ENCODE measurements at regions not wholly inside any gene's neighbourhood (a gene's known extent, or its start where the extent isn't known, plus 50 kb on each side); places are given as distances from the start of the nearest gene placed in this dataset.

GRCh38 chr3:115281697-115282675 lies 134.9 kb upstream of the ZBTB20 start:
- no peak for DNase-seq (ENCODE audit: low spot score)
- TF ChIP-seq EZH2 (IDR thresholded peaks at IDR 0.05; ENCODE audit: borderline replicate concordance, low read depth, low read length, poor library complexity, severe bottlenecking): no peak
- TF ChIP-seq, protein P1, sequence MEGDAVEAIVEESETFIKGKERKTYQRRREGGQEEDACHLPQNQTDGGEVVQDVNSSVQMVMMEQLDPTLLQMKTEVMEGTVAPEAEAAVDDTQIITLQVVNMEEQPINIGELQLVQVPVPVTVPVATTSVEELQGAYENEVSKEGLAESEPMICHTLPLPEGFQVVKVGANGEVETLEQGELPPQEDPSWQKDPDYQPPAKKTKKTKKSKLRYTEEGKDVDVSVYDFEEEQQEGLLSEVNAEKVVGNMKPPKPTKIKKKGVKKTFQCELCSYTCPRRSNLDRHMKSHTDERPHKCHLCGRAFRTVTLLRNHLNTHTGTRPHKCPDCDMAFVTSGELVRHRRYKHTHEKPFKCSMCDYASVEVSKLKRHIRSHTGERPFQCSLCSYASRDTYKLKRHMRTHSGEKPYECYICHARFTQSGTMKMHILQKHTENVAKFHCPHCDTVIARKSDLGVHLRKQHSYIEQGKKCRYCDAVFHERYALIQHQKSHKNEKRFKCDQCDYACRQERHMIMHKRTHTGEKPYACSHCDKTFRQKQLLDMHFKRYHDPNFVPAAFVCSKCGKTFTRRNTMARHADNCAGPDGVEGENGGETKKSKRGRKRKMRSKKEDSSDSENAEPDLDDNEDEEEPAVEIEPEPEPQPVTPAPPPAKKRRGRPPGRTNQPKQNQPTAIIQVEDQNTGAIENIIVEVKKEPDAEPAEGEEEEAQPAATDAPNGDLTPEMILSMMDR (conservative IDR thresholded peaks at IDR 0.05; ENCODE audit: low read depth, low read length): no peak
- ChIA-PET CTCF (no interaction called here), POLR2A (ENCODE audit: low non-redundant PET) (no interaction called here)
- Histone ChIP-seq H3K27ac (ENCODE audit: low read depth, low read length, poor library complexity, severe bottlenecking) (no peak overlapping the region), H3K9me3 (ENCODE audit: low read depth, low read length, poor library complexity, severe bottlenecking) (no peaks in the 10 kb centered on the region), H3K4me1 (ENCODE audit: insufficient read depth, low read length, poor library complexity, severe bottlenecking) (no peaks in the 10 kb centered on the region), H3K27me3 (replicated peaks; ENCODE audit: insufficient read depth, low read depth, low read length, poor library complexity) (no peaks in the 10 kb centered on the region), H3K4me3 (ENCODE audit: low read depth, low read length, poor library complexity, severe bottlenecking) (no peak overlapping the region), H3K36me3 (ENCODE audit: insufficient read depth, low read length, poor library complexity, severe bottlenecking) (no peaks in the 10 kb centered on the region)
- no TSS peak for BruUV-seq (replicated peaks)
- intact Hi-C loops (cut with micrococcal nuclease; ENCODE audit: unreplicated experiment): no loop called here

DNA sequence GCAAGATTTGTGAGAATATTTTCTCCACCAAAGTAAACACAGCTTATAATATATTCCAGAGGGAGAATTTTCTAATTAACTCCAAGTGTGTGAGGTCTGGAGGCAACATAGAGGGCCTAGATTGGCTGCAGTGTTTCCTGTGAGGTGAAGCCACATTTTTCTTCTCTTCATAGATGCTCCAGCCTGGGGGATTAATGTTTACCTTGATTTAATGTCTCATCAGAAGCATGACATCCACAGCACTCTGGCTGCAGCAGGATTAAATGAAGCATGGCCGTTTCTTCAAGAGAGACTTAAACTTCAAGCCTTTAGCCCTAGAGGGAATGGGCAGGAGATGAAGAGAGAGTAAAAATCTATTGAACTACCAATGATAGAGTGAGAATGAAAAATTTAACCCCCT lies 137.9 kb upstream of the ZBTB20 start:
- Histone ChIP-seq H3K4me3 (ENCODE audit: low read depth, low read length, poor library complexity, severe bottlenecking) (no peak overlapping the region), H3K9me3 (ENCODE audit: low read depth, low read length, poor library complexity, severe bottlenecking) (no peaks in the 10 kb centered on the region), H3K4me1 (ENCODE audit: insufficient read depth, low read length, poor library complexity, severe bottlenecking) (no peaks in the 10 kb centered on the region), H3K27ac (ENCODE audit: low read depth, low read length, poor library complexity, severe bottlenecking) (no peak overlapping the region), H3K27me3 (replicated peaks; ENCODE audit: insufficient read depth, low read depth, low read length, poor library complexity) (no peaks in the 10 kb centered on the region), H3K36me3 (ENCODE audit: insufficient read depth, low read length, poor library complexity, severe bottlenecking) (no peaks in the 10 kb centered on the region)
- POLR2A ChIA-PET (ENCODE audit: low non-redundant PET): no interaction called here
- intact Hi-C loops (cut with micrococcal nuclease; ENCODE audit: unreplicated experiment): no loop called here
- BruUV-seq (replicated peaks): no TSS peak
- CTCF ChIA-PET: no interaction called here
- no peak for TF ChIP-seq EZH2 (IDR thresholded peaks at IDR 0.05; ENCODE audit: borderline replicate concordance, low read depth, low read length, poor library complexity, severe bottlenecking)
- TF ChIP-seq, protein P1 (conservative IDR thresholded peaks at IDR 0.05; ENCODE audit: low read depth, low read length): no peak
- no peak for DNase-seq (ENCODE audit: low spot score)

DNA sequence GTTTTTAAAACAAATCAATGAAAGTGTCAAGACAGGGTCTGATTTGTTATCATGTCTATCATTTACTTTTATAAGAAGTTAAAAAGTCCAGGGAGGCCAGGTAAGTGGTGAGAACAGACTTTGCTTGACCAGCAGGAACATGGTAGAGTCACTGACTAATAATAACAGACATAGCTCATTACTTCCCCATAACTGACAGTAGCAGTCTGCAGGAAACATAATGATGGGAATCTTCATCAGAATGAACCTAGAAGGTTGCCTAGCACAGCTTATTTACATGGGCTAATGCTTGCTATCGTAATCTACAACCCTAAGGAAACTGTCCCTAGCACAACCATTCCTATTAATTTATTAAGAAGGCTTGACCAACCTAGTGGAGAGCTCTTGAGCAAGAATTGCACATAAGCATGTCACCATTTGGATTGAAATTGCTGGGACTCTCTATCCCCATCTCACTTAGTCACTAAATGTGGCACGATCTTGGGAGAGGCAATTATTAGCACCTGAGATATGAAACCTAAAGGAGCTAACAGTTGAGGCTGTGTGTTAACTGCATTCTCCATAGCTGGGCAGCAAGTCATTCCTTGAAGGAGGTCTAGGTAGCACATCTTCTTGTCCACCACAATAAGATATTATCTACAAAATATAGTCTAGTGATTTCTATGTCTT lies 139.6 kb upstream of the ZBTB20 start:
- Histone ChIP-seq H3K36me3 (ENCODE audit: insufficient read depth, low read length, poor library complexity, severe bottlenecking) (no peaks in the 10 kb centered on the region), H3K4me3 (ENCODE audit: low read depth, low read length, poor library complexity, severe bottlenecking) (no peak overlapping the region), H3K4me1 (ENCODE audit: insufficient read depth, low read length, poor library complexity, severe bottlenecking) (no peaks in the 10 kb centered on the region), H3K9me3 (ENCODE audit: low read depth, low read length, poor library complexity, severe bottlenecking) (no peaks in the 10 kb centered on the region), H3K27me3 (replicated peaks; ENCODE audit: insufficient read depth, low read depth, low read length, poor library complexity) (no peaks in the 10 kb centered on the region), H3K27ac (ENCODE audit: low read depth, low read length, poor library complexity, severe bottlenecking) (no peak overlapping the region)
- ChIA-PET CTCF (no interaction called here), POLR2A (ENCODE audit: low non-redundant PET) (no interaction called here)
- no TSS peak for BruUV-seq (replicated peaks)
- DNase-seq (ENCODE audit: low spot score): no peak
- intact Hi-C loops (cut with micrococcal nuclease; ENCODE audit: unreplicated experiment): no loop called here
- TF ChIP-seq, protein P1 (conservative IDR thresholded peaks at IDR 0.05; ENCODE audit: low read depth, low read length): no peak
- TF ChIP-seq EZH2 (IDR thresholded peaks at IDR 0.05; ENCODE audit: borderline replicate concordance, low read depth, low read length, poor library complexity, severe bottlenecking): no peak

All from A673 (cell line).